Heart right ventricle (tissue), 16 donors: ENCODE measurements at regions not wholly inside any gene's neighbourhood (a gene's known extent, or its start where the extent isn't known, plus 50 kb on each side); places are given as distances from the start of the nearest gene placed in this dataset.

ENCODE experiments used
- ATAC-seq, 8 donors: fragments of 200-7000 bp; cut with Tn5 transposase; one replicate each; pipeline ENCODE4 v1.9.1; 2020; ENCODE audit warnings: mild to moderate bottlenecking in 8 of 8, moderate library complexity in 8 of 8, moderate number of reproducible peaks in 1 of 8
- DNase-seq, 2 donors: peaks; one replicate each; pipeline ENCODE4 v3.0.0-alpha.2; 2020
- H3K27ac ChIP-seq, 10 donors: fragments of 200-600 bp; sonication (generic) in 2 of 10; one replicate each; pipeline versions ENCODE4 v1.5.0 to v1.8.0; 2020 to 2022; ENCODE audit warnings: mild to moderate bottlenecking in 3 of 10
- H3K27me3 ChIP-seq, 7 donors: fragments of 200-600 bp; one replicate each; pipeline ENCODE4 v1.8.0; 2021 to 2022; ENCODE audit warnings: mild to moderate bottlenecking in 2 of 7
- H3K36me3 ChIP-seq, 9 donors: fragments of 200-600 bp; sonication (generic) in 1 of 9; one replicate each; pipeline versions ENCODE4 v1.5.0 to v1.8.0; 2020 to 2022; ENCODE audit warnings: mild to moderate bottlenecking in 2 of 9
- H3K4me1 ChIP-seq, 9 donors: fragments of 200-600 bp; sonication (generic) in 1 of 9; one replicate each; pipeline versions ENCODE4 v1.5.0 to v1.8.0; 2020 to 2022; ENCODE audit warnings: mild to moderate bottlenecking in 4 of 9
- H3K4me3 ChIP-seq, 10 donors: fragments of 200-600 bp; sonication (generic) in 2 of 10; one replicate each; pipeline versions ENCODE4 v1.5.0 to v1.8.0; 2020 to 2022; ENCODE audit warnings: mild to moderate bottlenecking in 7 of 10, moderate library complexity in 2 of 10
- H3K9me3 ChIP-seq, 11 donors: fragments of 200-600 bp in 10 of 11; sonication (generic) in 2 of 11; one replicate each; pipeline versions ENCODE4 v1.5.0 to v1.8.0; 2013 to 2022; ENCODE audit warnings: mild to moderate bottlenecking in 2 of 11, control low read depth in 1 of 11, moderate library complexity in 1 of 11
- WGBS, 2 donors: extraction: QIAGEN DNeasy Blood & Tissue Kit; methylation state at CpG; one replicate each; pipeline ENCODE4 v1.1.7; 2013; ENCODE audit warnings: inconsistent platforms in 1 of 2; 5-methylcytosine and 5-hydroxymethylcytosine counted together
- intact Hi-C, 10 donors: fragments of 100-400 bp; cut with DNase I; formaldehyde crosslinking; loops; one replicate each; pipeline versions ENCODE4 v1.11.1 to v1.14.2; 2022
- TF ChIP-seq, protein P1 (sequence below), 9 donors: fragments of 200-600 bp; sonication (generic) in 2 of 9; IDR thresholded peaks; one replicate each; pipeline versions ENCODE4 v1.5.0 to v1.8.0; 2021 to 2022; ENCODE audit warnings: antibody characterized with exemption in 9 of 9, mild to moderate bottlenecking in 5 of 9, moderate library complexity in 1 of 9
- donor health status: Arrhythmogenic right ventricular cardiomyopathy.
- donor health status: ischemic (EF 13 %, LVEDD 7.1; RV severe dilation, severe dysfunction).
- donor health status: healthy with polysubstance abuse.
- donor health status: DM: no; HTN: yes; CAD: no.
- donor health status: DM: no; HTN: no; CAD: no.
- donor health status: ischemic (EF 25% LVEDD 6.9; RV normal size, moderate dysfunction).
- donor health status: ischemic (EF 25% LVEDD 5.7; RV mildly dilated, moderate dysfunction).
- donor health status: healthy.
- donor health status: DM: yes; HTN: yes; CAD: no.
- donor health status: Ischemic cardiomyopathy.
- donor health status: ischemic (EF 35%, LVEDD 5.7; RV mildly dilated, moderate dysfunction).
- donor health status: nonischemic (EF 11% LVEDD 7.7; RV severe dilation, severe dysfunction).
- donor health status: DM: yes; HTN: yes; CAD: no.
- donor health status: PGD.
- donor health status: ischemic (EF 29% LVEDD 5.4; RV normal size, mild dysfunction).
- donor health status: nonischemic (EF 23%, LVEDD 6.1; RV moderate dilation, normal function).

DNA sequence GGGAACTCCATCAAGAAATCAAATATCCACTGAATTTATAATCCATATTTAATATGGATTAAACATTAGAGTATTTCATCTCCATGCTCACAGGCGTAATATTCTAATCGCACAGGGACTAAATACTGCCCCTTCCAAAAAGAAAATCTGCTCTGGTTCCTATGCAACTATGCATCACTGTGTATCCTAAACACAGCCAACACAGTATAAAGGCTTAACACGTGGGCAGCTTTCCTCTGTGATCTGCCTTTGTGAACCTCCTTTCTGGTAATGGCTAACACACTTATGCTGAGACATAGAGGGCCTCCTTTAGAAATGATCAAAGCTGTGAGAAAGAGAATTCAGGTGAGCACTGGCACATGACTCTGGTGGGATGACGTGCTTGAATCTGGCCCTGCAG is 110.2 kb downstream of the RAB11FIP2 start:
- no peak for DNase-seq
- TF ChIP-seq, protein P1, sequence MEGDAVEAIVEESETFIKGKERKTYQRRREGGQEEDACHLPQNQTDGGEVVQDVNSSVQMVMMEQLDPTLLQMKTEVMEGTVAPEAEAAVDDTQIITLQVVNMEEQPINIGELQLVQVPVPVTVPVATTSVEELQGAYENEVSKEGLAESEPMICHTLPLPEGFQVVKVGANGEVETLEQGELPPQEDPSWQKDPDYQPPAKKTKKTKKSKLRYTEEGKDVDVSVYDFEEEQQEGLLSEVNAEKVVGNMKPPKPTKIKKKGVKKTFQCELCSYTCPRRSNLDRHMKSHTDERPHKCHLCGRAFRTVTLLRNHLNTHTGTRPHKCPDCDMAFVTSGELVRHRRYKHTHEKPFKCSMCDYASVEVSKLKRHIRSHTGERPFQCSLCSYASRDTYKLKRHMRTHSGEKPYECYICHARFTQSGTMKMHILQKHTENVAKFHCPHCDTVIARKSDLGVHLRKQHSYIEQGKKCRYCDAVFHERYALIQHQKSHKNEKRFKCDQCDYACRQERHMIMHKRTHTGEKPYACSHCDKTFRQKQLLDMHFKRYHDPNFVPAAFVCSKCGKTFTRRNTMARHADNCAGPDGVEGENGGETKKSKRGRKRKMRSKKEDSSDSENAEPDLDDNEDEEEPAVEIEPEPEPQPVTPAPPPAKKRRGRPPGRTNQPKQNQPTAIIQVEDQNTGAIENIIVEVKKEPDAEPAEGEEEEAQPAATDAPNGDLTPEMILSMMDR (IDR thresholded peaks at IDR 0.05), result no peak
- Histone ChIP-seq H3K27ac (peak overlapping the region in 7 of 10 donors; percentile 25 to 66 (median 39)), H3K36me3 (no peaks in the 10 kb centered on the region), H3K9me3 (no peaks in the 10 kb centered on the region), H3K4me1 (peaks cover 0 to 11% (median 0%) of the 10 kb centered on the region in 9 donors), H3K4me3 (no peak overlapping the region), H3K27me3 (no peaks in the 10 kb centered on the region)
- intact Hi-C loops, result no loop called here
- WGBS, 2 donors, result 78 to 81% methylated on average over 4 of the region's 4 CpGs
- ATAC-seq, result peak in 3 of 8 donors; percentile 22 to 43 (median 26)

DNA sequence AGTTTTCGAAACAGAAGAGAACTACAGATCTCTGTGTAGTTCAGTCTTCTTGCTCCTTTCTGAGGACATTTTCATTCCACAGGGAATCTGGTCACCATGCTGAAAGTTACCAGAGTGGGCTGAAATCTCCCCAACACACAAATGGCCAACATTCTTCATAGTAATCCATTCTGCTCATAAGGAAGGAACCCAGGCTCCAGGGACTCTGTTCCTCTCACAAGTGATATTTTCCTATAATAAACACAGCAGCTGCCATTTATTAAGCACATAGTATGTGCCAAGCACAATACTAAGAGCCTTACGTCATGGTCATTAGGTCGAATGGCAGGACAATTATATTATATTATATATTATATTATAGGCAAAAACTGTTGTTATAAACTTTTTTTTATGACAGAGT is 109.8 kb downstream of the RAB11FIP2 start:
- Histone ChIP-seq H3K36me3 (no peaks in the 10 kb centered on the region), H3K27ac (peak overlapping the region in 5 of 10 donors; percentile 26 to 66 (median 39)), H3K4me1 (peaks cover 0 to 11% (median 0%) of the 10 kb centered on the region in 9 donors), H3K9me3 (no peaks in the 10 kb centered on the region), H3K27me3 (no peaks in the 10 kb centered on the region), H3K4me3 (no peak overlapping the region)
- WGBS, 2 donors, result 77 to 94% methylated on average over 3 of the region's 3 CpGs
- peak in 1 of 8 donors; percentile 19 for ATAC-seq
- intact Hi-C loops, result no loop called here
- no peak for DNase-seq
- TF ChIP-seq, protein P1 (IDR thresholded peaks at IDR 0.05), result no peak

DNA sequence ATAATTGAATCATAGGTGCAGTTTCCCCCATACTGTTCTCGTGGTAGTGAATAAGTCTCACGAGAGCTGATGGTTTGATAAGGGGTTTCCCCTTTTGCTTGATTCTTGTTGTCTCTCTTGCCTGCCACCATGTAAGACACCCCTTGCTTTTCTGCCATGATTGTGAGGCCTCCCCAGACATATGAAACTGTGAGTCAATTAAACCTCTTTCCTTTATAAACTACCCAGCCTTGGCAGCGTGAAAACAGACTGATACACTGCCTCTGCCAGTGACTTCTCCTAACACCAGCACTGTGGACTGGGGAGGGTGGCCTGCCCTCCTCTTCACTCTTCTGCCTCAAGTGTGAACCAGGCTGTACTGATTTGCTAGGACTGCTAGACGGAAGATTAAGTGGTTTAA is 108.6 kb downstream of the RAB11FIP2 start:
- H3K27ac ChIP-seq, result no peak overlapping the region
- TF ChIP-seq, protein P1 (IDR thresholded peaks at IDR 0.05), result no peak
- intact Hi-C loops, result no loop called here

DNA sequence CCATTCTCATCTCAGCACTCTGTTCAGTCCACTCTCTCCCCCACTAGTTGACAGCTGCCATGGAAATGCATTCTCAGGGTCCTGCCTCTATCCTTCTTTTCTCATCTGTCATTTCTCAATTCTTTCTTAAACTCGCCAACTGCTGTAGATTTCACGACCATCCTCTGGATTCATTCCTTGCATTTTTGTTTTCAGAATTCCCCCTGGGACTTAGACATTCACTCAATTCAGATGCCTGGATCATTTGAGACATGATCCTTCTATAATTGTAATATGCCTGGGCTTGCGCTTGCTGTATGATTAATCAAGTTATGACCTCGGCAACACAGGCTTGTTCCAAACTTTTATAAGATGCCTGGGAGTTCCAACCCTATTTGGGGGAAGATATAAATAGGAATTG is 104.5 kb downstream of the RAB11FIP2 start:
- no peaks in the 10 kb centered on the region for H3K4me1 ChIP-seq
- DNase-seq, result no peak
- H3K27ac ChIP-seq, result no peak overlapping the region
- no peaks in the 10 kb centered on the region for H3K9me3 ChIP-seq
- H3K27me3 ChIP-seq, result no peaks in the 10 kb centered on the region
- intact Hi-C loops, result no loop called here
- TF ChIP-seq, protein P1 (IDR thresholded peaks at IDR 0.05), result no peak
- H3K4me3 ChIP-seq, result no peak overlapping the region
- WGBS, 2 donors, result 55 to 59% methylated on average over 4 of the region's 4 CpGs
- ATAC-seq, result no peak
- H3K36me3 ChIP-seq, result no peaks in the 10 kb centered on the region

More for the DNA sequence above, 108.6 kb downstream of the RAB11FIP2 start:
- Histone ChIP-seq H3K27me3 (no peaks in the 10 kb centered on the region), H3K9me3 (no peaks in the 10 kb centered on the region), H3K4me1 (peaks cover 0 to 11% (median 0%) of the 10 kb centered on the region in 9 donors), H3K36me3 (no peaks in the 10 kb centered on the region), H3K4me3 (no peak overlapping the region)
- no peak for ATAC-seq
- WGBS, 2 donors, result 73 to 79% methylated on average over 4 of the region's 4 CpGs
- DNase-seq, result no peak
